ENCODE measurements at regions not wholly inside any gene's neighbourhood (a gene's known extent, or its start where the extent isn't known, plus 50 kb on each side); places are given as distances from the start of the nearest gene placed in this dataset.

DNA sequence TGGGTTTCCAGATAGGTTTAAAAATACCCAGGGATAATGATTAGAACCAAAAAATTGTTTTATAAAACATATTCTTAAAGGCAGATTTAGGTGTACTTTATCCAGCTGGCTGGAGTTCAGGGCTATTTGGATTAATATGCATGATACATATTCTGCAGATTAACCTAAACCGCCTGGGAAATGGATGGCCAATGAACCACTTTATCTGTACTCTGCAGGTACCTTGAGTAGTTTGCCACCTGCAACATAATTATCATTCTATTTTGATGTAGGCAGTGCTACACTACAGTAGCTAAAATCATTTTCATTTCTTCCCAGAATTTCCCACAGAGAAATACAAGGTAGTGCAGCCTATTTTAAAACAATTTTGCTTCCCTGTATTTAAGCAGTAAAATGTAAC lies 683.2 kb upstream of the GNPDA2 start:
- in situ Hi-C loops (cut with MboI; ENCODE audit: low pct_unique_long_range_greater_than_20kb, low sequenced_read_pairs, unreplicated experiment): no loop called here
- TF ChIP-seq, protein P1, sequence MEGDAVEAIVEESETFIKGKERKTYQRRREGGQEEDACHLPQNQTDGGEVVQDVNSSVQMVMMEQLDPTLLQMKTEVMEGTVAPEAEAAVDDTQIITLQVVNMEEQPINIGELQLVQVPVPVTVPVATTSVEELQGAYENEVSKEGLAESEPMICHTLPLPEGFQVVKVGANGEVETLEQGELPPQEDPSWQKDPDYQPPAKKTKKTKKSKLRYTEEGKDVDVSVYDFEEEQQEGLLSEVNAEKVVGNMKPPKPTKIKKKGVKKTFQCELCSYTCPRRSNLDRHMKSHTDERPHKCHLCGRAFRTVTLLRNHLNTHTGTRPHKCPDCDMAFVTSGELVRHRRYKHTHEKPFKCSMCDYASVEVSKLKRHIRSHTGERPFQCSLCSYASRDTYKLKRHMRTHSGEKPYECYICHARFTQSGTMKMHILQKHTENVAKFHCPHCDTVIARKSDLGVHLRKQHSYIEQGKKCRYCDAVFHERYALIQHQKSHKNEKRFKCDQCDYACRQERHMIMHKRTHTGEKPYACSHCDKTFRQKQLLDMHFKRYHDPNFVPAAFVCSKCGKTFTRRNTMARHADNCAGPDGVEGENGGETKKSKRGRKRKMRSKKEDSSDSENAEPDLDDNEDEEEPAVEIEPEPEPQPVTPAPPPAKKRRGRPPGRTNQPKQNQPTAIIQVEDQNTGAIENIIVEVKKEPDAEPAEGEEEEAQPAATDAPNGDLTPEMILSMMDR (IDR thresholded peaks at IDR 0.05; ENCODE audit: extremely low read depth, insufficient read depth, missing control alignments): no peak
- DNase-seq (ENCODE audit: low spot score): no peak

DNA sequence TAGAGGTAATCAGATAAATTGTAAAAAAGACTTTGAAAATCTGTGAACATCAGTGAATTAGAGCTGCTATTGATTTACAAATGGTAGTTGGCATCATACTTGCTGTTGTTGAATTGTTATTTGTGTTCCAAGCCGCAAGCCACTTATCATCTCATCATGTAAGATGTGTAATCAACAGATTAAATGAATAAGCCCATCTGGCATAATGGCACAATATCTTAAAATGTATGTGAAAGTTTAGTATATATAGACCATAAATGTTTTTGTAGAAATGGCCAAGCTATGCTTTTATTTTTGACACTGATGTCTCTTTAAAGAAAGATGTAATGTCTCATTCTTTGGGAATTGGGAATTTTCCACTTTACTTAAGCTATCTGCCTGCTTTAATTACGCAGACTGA lies 682.6 kb upstream of the GNPDA2 start:
- TF ChIP-seq, protein P1 (IDR thresholded peaks at IDR 0.05; ENCODE audit: extremely low read depth, insufficient read depth, missing control alignments): no peak
- in situ Hi-C loops (cut with MboI; ENCODE audit: low pct_unique_long_range_greater_than_20kb, low sequenced_read_pairs, unreplicated experiment): no loop called here
- DNase-seq (ENCODE audit: low spot score): no peak

DNA sequence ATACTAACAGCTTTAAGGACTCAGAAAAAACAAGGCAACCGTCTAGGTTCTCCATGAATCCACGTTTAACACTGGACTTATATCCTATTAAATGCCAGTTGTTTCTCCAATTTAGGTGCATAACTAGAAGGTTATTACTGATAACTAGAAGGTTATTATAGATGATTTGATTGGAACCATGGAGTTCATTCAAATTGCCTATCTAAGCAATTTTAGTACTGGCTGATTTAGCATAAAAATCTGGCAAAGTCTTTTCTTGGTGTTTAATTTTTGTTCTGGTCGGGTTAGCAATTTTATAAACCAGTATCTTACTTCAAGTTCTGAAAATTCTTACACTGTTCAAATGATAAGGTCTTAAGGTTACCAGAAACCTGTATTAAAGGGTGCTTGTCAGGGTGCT lies 672.8 kb upstream of the GNPDA2 start:
- no peak for DNase-seq (ENCODE audit: low spot score)
- TF ChIP-seq, protein P1 (IDR thresholded peaks at IDR 0.05; ENCODE audit: extremely low read depth, insufficient read depth, missing control alignments): no peak
- in situ Hi-C loops (cut with MboI; ENCODE audit: low pct_unique_long_range_greater_than_20kb, low sequenced_read_pairs, unreplicated experiment): no loop called here

DNA sequence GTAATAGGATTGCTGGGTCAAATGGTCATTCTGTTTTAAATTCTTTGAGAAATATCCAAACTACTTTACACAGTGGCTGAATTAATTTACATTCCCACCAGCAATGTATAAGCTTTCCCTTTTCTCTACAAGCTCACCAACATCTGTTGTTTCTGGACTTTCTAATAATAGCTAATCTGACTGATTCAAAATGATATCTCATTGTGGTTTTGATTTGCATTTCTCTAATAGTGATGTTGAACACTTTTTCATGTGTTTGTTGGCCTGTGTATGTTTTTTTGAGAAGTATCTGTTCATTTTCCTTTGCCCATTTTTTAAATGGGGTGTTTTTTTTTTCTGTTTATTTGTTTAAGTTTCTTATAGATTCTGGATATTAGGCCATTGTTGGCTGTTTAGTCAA lies 659.0 kb upstream of the GNPDA2 start:
- no peak for DNase-seq (ENCODE audit: low spot score)
- TF ChIP-seq, protein P1 (IDR thresholded peaks at IDR 0.05; ENCODE audit: extremely low read depth, insufficient read depth, missing control alignments): no peak
- in situ Hi-C loops (cut with MboI; ENCODE audit: low pct_unique_long_range_greater_than_20kb, low sequenced_read_pairs, unreplicated experiment): no loop called here

DNA sequence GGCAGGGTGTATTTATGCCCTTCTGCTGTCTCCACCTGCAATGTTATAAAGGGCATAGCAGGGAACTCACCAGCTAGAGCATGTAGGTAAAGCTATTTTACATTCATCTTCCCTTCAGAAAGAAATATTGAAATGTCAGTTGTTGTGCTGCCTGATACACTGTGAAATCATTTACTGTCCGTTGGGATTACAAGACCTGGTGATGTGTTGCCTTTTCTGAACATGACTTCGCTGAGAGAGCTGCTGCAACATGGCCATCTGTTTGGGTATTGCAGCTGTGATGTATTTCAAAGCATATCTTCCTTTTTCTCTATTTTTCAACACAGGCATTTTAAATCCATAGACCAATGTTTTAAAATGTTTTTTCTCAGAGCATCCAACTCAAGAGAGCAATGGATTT lies 644.1 kb upstream of the GNPDA2 start:
- TF ChIP-seq, protein P1 (IDR thresholded peaks at IDR 0.05; ENCODE audit: extremely low read depth, insufficient read depth, missing control alignments): no peak
- in situ Hi-C loops (cut with MboI; ENCODE audit: low pct_unique_long_range_greater_than_20kb, low sequenced_read_pairs, unreplicated experiment): no loop called here
- no peak for DNase-seq (ENCODE audit: low spot score)

DNA sequence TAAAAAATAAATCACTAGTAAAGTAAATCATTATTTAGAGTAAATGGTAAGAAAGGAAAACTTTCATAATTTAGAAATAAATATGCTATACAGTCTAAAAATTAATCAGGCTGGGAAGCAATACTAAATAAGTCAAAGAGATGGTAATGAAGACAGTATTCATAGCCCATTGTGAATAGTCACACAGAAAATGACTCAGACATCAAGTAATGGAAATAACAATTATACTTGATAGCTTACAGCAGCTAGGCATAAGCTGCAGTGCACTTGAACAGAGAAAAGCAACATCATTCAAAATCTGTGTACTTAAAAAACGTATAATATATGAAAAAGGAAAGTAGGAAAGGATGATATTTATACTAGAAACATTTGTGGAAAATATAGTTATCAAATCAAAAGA lies 642.5 kb upstream of the GNPDA2 start:
- no peak for DNase-seq (ENCODE audit: low spot score)
- in situ Hi-C loops (cut with MboI; ENCODE audit: low pct_unique_long_range_greater_than_20kb, low sequenced_read_pairs, unreplicated experiment): no loop called here
- TF ChIP-seq, protein P1 (IDR thresholded peaks at IDR 0.05; ENCODE audit: extremely low read depth, insufficient read depth, missing control alignments): no peak

DNA sequence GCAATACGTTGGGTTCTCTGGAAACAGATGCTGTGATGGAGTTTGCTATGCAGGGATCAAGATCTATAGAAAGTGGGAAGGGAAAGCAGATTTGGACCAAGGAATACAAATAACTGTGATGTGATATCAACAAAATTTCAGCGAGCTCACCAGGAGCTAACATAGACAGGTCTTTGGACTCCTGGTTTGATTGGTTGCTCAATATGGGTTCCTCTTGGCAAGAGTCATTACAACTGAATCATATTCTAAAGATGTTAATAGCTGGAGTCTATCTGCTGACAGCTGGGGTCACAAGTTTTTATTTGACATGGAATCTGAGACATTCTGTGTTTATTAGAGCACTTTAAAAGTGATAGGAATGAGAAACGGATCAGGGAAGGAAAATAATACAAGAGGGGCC lies 637.6 kb upstream of the GNPDA2 start:
- DNase-seq (ENCODE audit: low spot score): no peak
- TF ChIP-seq, protein P1 (IDR thresholded peaks at IDR 0.05; ENCODE audit: extremely low read depth, insufficient read depth, missing control alignments): no peak
- in situ Hi-C loops (cut with MboI; ENCODE audit: low pct_unique_long_range_greater_than_20kb, low sequenced_read_pairs, unreplicated experiment): no loop called here

Measured in GM13977 (cell line).